ENCODE measurements at regions not wholly inside any gene's neighbourhood (a gene's known extent, or its start where the extent isn't known, plus 50 kb on each side); places are given as distances from the start of the nearest gene placed in this dataset.
"Not testable (repeated sequence)": the region's sequence is repeated elsewhere in the genome, so short reads cannot be mapped to it uniquely, and the experiment has no call there.

- not testable (repeated sequence) for H3K36me3 Mint-ChIP-seq (ENCODE audit: insufficient read depth in 1 of 3, low read depth in 3 of 3); H3K27me3 Mint-ChIP-seq (ENCODE audit: low read depth); H3K9me3 Mint-ChIP-seq; H3K4me2 ChIP-seq (ENCODE audit: insufficient read depth, insufficient read length, low read length); H3K4ac ChIP-seq (ENCODE audit: low read depth, low read length); H2BK120ac ChIP-seq (ENCODE audit: low read depth, low read length, poor library complexity, severe bottlenecking); H3K27me3 ChIP-seq (ENCODE audit: insufficient read depth, low read length); H3K79me2 ChIP-seq (ENCODE audit: insufficient read depth, low read length); H4K20me1 ChIP-seq (ENCODE audit: control insufficient read depth, insufficient read depth, insufficient read length); H2BK20ac ChIP-seq (ENCODE audit: low read depth, low read length, poor library complexity, severe bottlenecking); H3K79me1 ChIP-seq (ENCODE audit: insufficient read depth, low read depth, low read length, poor library complexity, severe bottlenecking); H2AFZ ChIP-seq (ENCODE audit: low read length); H3K4me1 ChIP-seq (ENCODE audit: insufficient read depth, low read length); H3K4me1 Mint-ChIP-seq; H4K91ac ChIP-seq (ENCODE audit: insufficient read length, low read depth, low read length); H3K23ac ChIP-seq (ENCODE audit: insufficient read length, low read depth, low read length); H3K4me3 Mint-ChIP-seq; H3K56ac ChIP-seq (ENCODE audit: insufficient read length, low read depth, low read length); H3K18ac ChIP-seq (ENCODE audit: insufficient read length, low read depth, low read length); H3K27ac Mint-ChIP-seq; DNase-seq; H4K8ac ChIP-seq (replicated peaks; ENCODE audit: insufficient read length, low read depth, low read length); H3K9me3 ChIP-seq (ENCODE audit: control insufficient read depth, low read depth, low read length); H3K14ac ChIP-seq (ENCODE audit: insufficient read depth, low read length); H2BK5ac ChIP-seq (ENCODE audit: insufficient read length, low read length); H3T11ph ChIP-seq (ENCODE audit: low read length); H2BK15ac ChIP-seq (ENCODE audit: low read depth, low read length); H4K5ac ChIP-seq (ENCODE audit: insufficient read length, low read depth, low read length); H2AK5ac ChIP-seq (ENCODE audit: insufficient read length, low read length); H2BK12ac ChIP-seq (ENCODE audit: insufficient read length, low read depth, low read length); H3K27ac ChIP-seq (ENCODE audit: insufficient read length, low read depth, low read length); H3K23me2 ChIP-seq (ENCODE audit: insufficient read length, low read depth, low read length, poor library complexity, severe bottlenecking); H3K9ac ChIP-seq (ENCODE audit: extremely low read depth, insufficient read length, low read length)
- WGBS (ENCODE audit: extremely low coverage, insufficient read length, low lambda C conversion rate): no CpG with 5 or more reads among the region's 11 CpGs
These were observed 50.8 kb upstream of the GRIN2B start for GRCh38 chr12:14032191-14032590.
